SU-DHL-6 (cell line): ENCODE measurements at regions not wholly inside any gene's neighbourhood (a gene's known extent, or its start where the extent isn't known, plus 50 kb on each side); places are given as distances from the start of the nearest gene placed in this dataset.

Source experiments
- H2AFZ ChIP-seq: fragments of 200-600 bp; sonication (generic); 2 replicates; pipeline ENCODE4 v1.6.1; 2014; ENCODE audit warnings: low read depth, mild to moderate bottlenecking, moderate library complexity, mixed read lengths, antibody characterized with exemption, low read length; ENCODE audit not compliant: severe bottlenecking
- H3F3A ChIP-seq: fragments of 200-600 bp; shearing (Covaris generic); 2 replicates; pipeline ENCODE4 v1.6.0; 2016; ENCODE audit warnings: antibody characterized with exemption, mild to moderate bottlenecking; ENCODE audit not compliant: insufficient read depth
- H3K27ac ChIP-seq: fragments of 200-600 bp; sonication (generic); 2 replicates; pipeline ENCODE4 v1.5.1; 2016; ENCODE audit warnings: low read depth, mild to moderate bottlenecking, low read length, moderate library complexity, mixed read lengths
- H3K27me3 ChIP-seq: fragments of 200-600 bp; sonication (generic), shearing (Covaris generic); 2 replicates; pipeline ENCODE4 v1.6.0; 2014; ENCODE audit warnings: mild to moderate bottlenecking, low read length
- H3K36me3 ChIP-seq: fragments of 200-600 bp; sonication (generic); 2 replicates; pipeline ENCODE4 v1.6.1; 2014; ENCODE audit warnings: mild to moderate bottlenecking, low read length, mixed read lengths
- H3K4me2 ChIP-seq: fragments of 300-600, 200-600 bp; shearing (Covaris generic), sonication (generic); 2 replicates; pipeline ENCODE4 v1.6.0; 2014; ENCODE audit warnings: low read length, low read depth, mild to moderate bottlenecking; ENCODE audit not compliant: poor library complexity, severe bottlenecking
- H3K4me3 ChIP-seq: fragments of 200-600 bp; sonication (generic); 2 replicates; pipeline ENCODE4 v1.5.1; 2014; ENCODE audit warnings: antibody characterized with exemption, low read length, mild to moderate bottlenecking, mixed read lengths; ENCODE audit not compliant: insufficient read depth, poor library complexity, severe bottlenecking
- H3K79me2 ChIP-seq: fragments of 200-600 bp; sonication (generic); 2 replicates; pipeline ENCODE4 v1.6.1; 2014; ENCODE audit warnings: mild to moderate bottlenecking, low read length, moderate library complexity; ENCODE audit not compliant: insufficient read depth
- H3K9ac ChIP-seq: fragments of 200-600 bp; sonication (generic); 2 replicates; pipeline ENCODE4 v1.7.0; 2014; ENCODE audit warnings: mild to moderate bottlenecking, low read length
- H3K9me2 ChIP-seq: fragments of 200-600 bp; sonication (generic); replicated peaks from 2 replicates; pipeline ENCODE4 v1.6.1; 2014; ENCODE audit warnings: low read length; ENCODE audit not compliant: insufficient read depth
- H3K9me3 ChIP-seq: fragments of 200-600 bp; sonication (generic); 2 replicates; pipeline ENCODE4 v1.6.1; 2014; ENCODE audit warnings: low read length, mixed read lengths; ENCODE audit not compliant: insufficient read depth
- H4K20me1 ChIP-seq: fragments of 200-600 bp; sonication (generic); 2 replicates; pipeline ENCODE4 v1.6.1; 2014; ENCODE audit warnings: low read depth, mild to moderate bottlenecking, antibody characterized with exemption, low read length, moderate library complexity, mixed read lengths
- CTCF ChIP-seq: fragments of 200-600 bp; sonication (generic); IDR thresholded peaks from one replicate; pipeline ENCODE4 v1.5.1; 2017; ENCODE audit warnings: antibody characterized with exemption, mild to moderate bottlenecking, low read length, moderate library complexity; ENCODE audit not compliant: insufficient read depth, poor library complexity, severe bottlenecking
- EZH2phosphoT487 ChIP-seq: fragments of 200-600 bp; sonication (generic), shearing (Covaris generic); conservative IDR thresholded peaks from 2 replicates; pipeline ENCODE4 v1.6.1; 2018; ENCODE audit warnings: mild to moderate bottlenecking, antibody characterized with exemption, low read length, moderate library complexity, mixed read lengths

DNA sequence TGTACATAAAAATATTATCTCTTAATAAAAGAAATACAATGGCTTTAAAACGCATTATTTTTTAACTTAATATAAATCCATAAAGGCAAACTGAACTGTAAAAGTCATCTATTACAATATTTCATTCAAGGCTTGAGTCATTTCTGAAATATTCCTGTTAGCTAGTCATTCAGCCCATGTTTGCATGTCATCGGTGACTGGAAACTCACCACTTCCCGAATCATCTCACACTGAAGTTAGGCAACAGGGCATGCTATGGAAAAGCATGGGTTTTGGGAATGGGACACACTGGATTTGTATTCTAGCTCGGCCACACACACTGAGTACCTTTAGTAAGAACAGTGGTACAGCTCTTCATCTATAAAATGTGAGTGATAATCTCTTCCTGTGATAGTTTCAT is 691.1 kb upstream of the C9orf72 start:
- H4K20me1 ChIP-seq = no peaks in the 10 kb centered on the region
- no peak overlapping the region for H2AFZ ChIP-seq
- H3K9ac ChIP-seq = no peak overlapping the region
- no peaks in the 10 kb centered on the region for H3F3A ChIP-seq
- H3K27me3 ChIP-seq = no peaks in the 10 kb centered on the region
- TF ChIP-seq EZH2phosphoT487 = no peak
- TF ChIP-seq CTCF = no peak
- H3K27ac ChIP-seq = no peak overlapping the region
- H3K36me3 ChIP-seq = no peaks in the 10 kb centered on the region
- no peaks in the 10 kb centered on the region for H3K79me2 ChIP-seq
- H3K4me2 ChIP-seq = no peak overlapping the region
- no peaks in the 10 kb centered on the region; the same call in 1 of the 2 replicates for H3K9me3 ChIP-seq
- no peaks in the 10 kb centered on the region for H3K9me2 ChIP-seq
- no peak overlapping the region for H3K4me3 ChIP-seq

- no peaks in the 10 kb centered on the region for H3F3A ChIP-seq
- H3K79me2 ChIP-seq = no peaks in the 10 kb centered on the region
- no peak overlapping the region for H3K4me2 ChIP-seq
- H4K20me1 ChIP-seq = no peaks in the 10 kb centered on the region
- no peak overlapping the region for H2AFZ ChIP-seq
- H3K27ac ChIP-seq = no peak overlapping the region
- H3K4me3 ChIP-seq = no peak overlapping the region
- no peaks in the 10 kb centered on the region for H3K9me3 ChIP-seq
- TF ChIP-seq EZH2phosphoT487 (no peak), CTCF (no peak)
- H3K9ac ChIP-seq = no peak overlapping the region
- no peaks in the 10 kb centered on the region for H3K27me3 ChIP-seq
- no peaks in the 10 kb centered on the region for H3K9me2 ChIP-seq
- no peaks in the 10 kb centered on the region for H3K36me3 ChIP-seq
Measured at GRCh38 chr9:28267351-28267750, 694.1 kb upstream of the C9orf72 start.

DNA sequence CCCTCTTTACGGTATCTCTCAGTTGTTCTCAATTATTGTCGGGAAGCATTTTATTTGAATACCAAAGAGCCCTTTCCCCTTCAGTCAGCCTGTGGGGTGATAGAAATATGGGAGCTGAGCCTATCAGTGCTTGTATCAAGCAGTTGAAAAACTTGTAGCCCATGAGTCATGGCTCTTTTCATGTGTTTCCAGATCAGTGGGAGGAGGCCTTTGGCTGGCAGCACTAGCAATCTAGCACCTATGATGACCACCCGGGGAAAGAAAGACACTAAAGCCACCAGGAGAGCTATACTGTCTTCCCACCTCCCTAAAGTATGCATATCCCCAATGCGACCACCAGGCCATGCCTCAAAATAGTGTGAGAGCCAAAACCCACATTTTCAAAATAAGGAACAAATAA is 696.9 kb upstream of the C9orf72 start:
- TF ChIP-seq CTCF (no peak), EZH2phosphoT487 (no peak)
- Histone ChIP-seq H3K9me3 (no peaks in the 10 kb centered on the region), H3K27me3 (no peaks in the 10 kb centered on the region), H3K9me2 (no peaks in the 10 kb centered on the region), H4K20me1 (no peaks in the 10 kb centered on the region), H2AFZ (no peak overlapping the region), H3F3A (no peaks in the 10 kb centered on the region), H3K4me2 (no peak overlapping the region), H3K4me3 (no peak overlapping the region), H3K36me3 (no peaks in the 10 kb centered on the region), H3K79me2 (no peaks in the 10 kb centered on the region), H3K27ac (no peak overlapping the region), H3K9ac (no peak overlapping the region)
